Right cardiac atrium (tissue), 5 donors: ENCODE measurements at regions not wholly inside any gene's neighbourhood (a gene's known extent, or its start where the extent isn't known, plus 50 kb on each side); places are given as distances from the start of the nearest gene placed in this dataset.

ENCODE experiments used
- ATAC-seq, 2 donors: fragments of 200-7000 bp; cut with Tn5 transposase; one replicate each; pipeline versions ENCODE4 v1.8.0 to v1.9.1; 2020; ENCODE audit warnings: moderate library complexity in 2 of 2, mild to moderate bottlenecking in 1 of 2
- DNase-seq, 3 donors: peaks; one replicate each; pipeline ENCODE4 v3.0.0-alpha.2; 2020
- H3K27ac ChIP-seq: one replicate; pipeline ENCODE4 v1.5.1; 2013; ENCODE audit warnings: mild to moderate bottlenecking, low read length, control low read depth, moderate library complexity
- H3K27me3 ChIP-seq: one replicate; pipeline ENCODE4 v1.6.1; 2013; ENCODE audit not compliant: control insufficient read depth, insufficient read depth
- H3K4me1 ChIP-seq: one replicate; pipeline ENCODE4 v1.6.1; 2013; ENCODE audit warnings: low read length; ENCODE audit not compliant: control insufficient read depth, insufficient read depth
- H3K4me3 ChIP-seq: one replicate; pipeline ENCODE4 v1.5.1; 2013; ENCODE audit warnings: low read length, control low read depth
- H3K9me3 ChIP-seq: one replicate; pipeline ENCODE4 v1.6.1; 2013; ENCODE audit warnings: low read length; ENCODE audit not compliant: control insufficient read depth
- WGBS: extraction: QIAGEN DNeasy Blood & Tissue Kit; methylation state at CpG from one replicate; pipeline ENCODE4 v1.1.7; 2013; 5-methylcytosine and 5-hydroxymethylcytosine counted together
- intact Hi-C, 4 donors: fragments of 100-400 bp; cut with DNase I; formaldehyde crosslinking; loops; one replicate each; pipeline versions ENCODE4 v1.11.0 to v1.14.0; 2022 to 2023
- donor health status: healthy with polysubstance abuse.
- donor health status: DM: no; HTN: yes; CAD: no.
- donor health status: DM: no; HTN: no; CAD: no.
- donor health status: DM: no; HTN: yes; CAD: no; lungs with severe emphysema.
- donor health status: DM: yes; HTN: yes; CAD: no.

DNA sequence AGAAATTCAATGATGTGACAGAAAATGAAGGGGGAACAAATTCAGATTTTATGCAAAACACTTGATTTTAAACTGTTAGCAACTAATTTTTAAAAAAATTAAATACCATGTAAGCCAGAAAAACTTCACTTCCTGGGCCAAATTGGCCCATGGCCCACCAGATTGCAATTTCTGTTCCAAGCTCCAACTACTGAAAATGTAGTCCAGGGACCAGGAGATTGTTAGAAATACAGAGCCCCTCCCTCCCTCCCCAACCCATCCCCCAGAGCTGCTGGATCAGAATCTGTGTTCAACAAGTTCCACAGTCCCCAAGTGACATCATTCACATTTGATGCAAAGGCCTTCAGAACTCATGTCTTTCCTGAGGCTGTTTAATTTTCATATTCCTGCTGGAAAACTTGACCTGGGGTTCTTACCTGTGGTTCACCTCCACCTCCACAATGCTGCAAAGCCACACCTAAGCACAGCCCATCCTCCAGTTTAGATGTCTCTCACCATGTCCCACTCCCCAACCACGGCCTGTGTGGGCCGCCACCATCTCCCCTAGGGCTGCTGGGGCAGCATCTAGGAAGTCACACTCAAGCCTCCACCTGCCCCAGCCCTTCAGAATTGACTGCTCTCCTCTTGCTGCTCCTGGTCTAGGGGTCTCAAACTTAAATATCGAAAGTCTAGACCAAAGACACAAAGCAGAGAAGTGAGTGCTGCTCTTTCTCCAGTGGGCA, 482.0 kb downstream of the UQCRFS1 start:
- H3K4me1 ChIP-seq = no peaks in the 10 kb centered on the region
- peaks cover 3% of the 10 kb centered on the region for H3K27me3 ChIP-seq
- H3K27ac ChIP-seq = no peak overlapping the region
- DNase-seq = no peak
- no peak overlapping the region for H3K4me3 ChIP-seq
- intact Hi-C loops = loop anchor here in 2 of 4 donors (10.0 kb wide), 2 partner anchors 144 to 534 kb away; no protein-coding TSS in a partner anchor
- H3K9me3 ChIP-seq = no peaks in the 10 kb centered on the region
- ATAC-seq = no peak
- 64% methylated on average over 3 of the region's 3 CpGs for WGBS

DNA sequence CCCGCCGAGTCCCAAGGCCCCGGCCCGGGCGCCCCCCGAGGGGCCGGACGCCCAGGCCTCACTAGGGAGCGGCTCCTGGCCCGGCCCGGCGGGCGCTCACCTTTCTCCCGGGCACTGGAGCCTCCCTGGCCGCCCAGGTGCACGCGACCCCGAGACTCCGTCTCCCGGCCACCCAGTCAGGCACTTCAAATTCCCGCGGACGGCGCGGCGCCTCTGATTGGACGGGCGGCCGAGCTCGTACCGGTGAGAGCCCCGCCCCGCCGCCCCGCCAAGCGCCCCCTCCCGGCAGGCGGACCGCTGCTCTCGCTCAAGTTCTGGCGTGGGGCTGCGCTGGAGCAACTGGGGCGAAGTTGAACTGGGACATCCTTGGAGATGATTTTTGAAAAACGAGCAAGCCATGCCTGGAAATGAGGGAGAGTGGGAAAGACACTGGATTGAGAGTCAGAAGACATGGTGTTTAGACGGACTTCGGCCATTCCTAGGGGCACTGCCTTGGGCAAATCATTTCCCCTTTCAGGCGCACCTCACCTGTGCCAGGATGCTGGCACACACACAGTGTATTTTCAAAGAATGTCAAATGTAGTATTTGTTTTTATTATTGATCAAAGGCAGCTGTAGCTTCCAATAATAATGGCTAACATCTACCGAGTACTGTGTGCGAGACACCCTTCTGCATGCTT, 485.3 kb downstream of the UQCRFS1 start:
- 10% methylated on average over 49 of the region's 49 CpGs for WGBS
- intact Hi-C loops = no loop called here

GRCh38 chr19:28726533-28727479, 486.1 kb downstream of the UQCRFS1 start:
- Histone ChIP-seq H3K27ac (no peak overlapping the region), H3K4me3 (peak overlapping the region; percentile 64), H3K9me3 (no peaks in the 10 kb centered on the region), H3K4me1 (no peaks in the 10 kb centered on the region), H3K27me3 (peaks cover 3% of the 10 kb centered on the region)
- WGBS = 18% methylated on average over 46 of the region's 46 CpGs
- no peak for DNase-seq
- no peak for ATAC-seq
- intact Hi-C loops = no loop called here

More for the DNA sequence above, 485.3 kb downstream of the UQCRFS1 start:
- ATAC-seq (peak; percentile 45 to 55), DNase-seq (peak in 2 of 3 donors; percentile 56 to 73)
- Histone ChIP-seq H3K9me3 (no peaks in the 10 kb centered on the region), H3K4me1 (no peaks in the 10 kb centered on the region), H3K4me3 (peak overlapping the region; percentile 64), H3K27ac (no peak overlapping the region), H3K27me3 (peaks cover 3% of the 10 kb centered on the region)

- ATAC-seq (no peak), DNase-seq (no peak)
- Histone ChIP-seq H3K27me3 (no peaks in the 10 kb centered on the region), H3K9me3 (no peaks in the 10 kb centered on the region), H3K27ac (no peak overlapping the region), H3K4me1 (no peaks in the 10 kb centered on the region), H3K4me3 (no peak overlapping the region)
- 90% methylated on average over 3 of the region's 3 CpGs for WGBS
- intact Hi-C loops = loop anchor here in 1 of 4 donors (10.0 kb wide), 1 partner anchor 754 kb away; no protein-coding TSS in a partner anchor
These were observed 494.0 kb downstream of the UQCRFS1 start for GRCh38 chr19:28718909-28719308.

DNA sequence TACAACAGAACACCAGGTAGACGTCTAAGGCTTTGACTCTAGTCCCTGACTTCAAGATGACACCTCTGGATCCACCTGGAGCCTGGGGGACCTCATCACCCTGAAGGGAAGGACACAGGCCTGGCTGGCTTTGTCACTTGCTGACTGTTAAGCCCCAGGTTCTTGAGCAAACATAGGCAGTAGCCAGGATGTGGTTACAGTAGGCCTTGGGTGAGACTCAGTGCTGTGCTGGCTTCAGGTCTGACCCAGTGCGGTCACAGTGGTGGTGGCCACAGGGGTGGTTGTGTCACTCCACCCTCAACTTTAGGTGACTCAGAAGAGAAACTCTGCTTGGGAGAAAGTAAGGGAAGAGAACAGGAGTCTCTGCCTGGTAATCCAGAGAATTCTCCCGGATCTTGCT, 497.8 kb downstream of the UQCRFS1 start:
- Histone ChIP-seq H3K27me3 (no peaks in the 10 kb centered on the region), H3K27ac (no peak overlapping the region), H3K4me3 (no peak overlapping the region), H3K9me3 (no peaks in the 10 kb centered on the region), H3K4me1 (no peaks in the 10 kb centered on the region)
- intact Hi-C loops = loop anchor here in 1 of 4 donors (10.0 kb wide), 1 partner anchor 750 kb away; no protein-coding TSS in a partner anchor
- no peak for DNase-seq
- no peak for ATAC-seq
- 84% methylated on average over 3 of the region's 3 CpGs for WGBS

- intact Hi-C loops = loop anchor here in 2 of 4 donors (5.0 to 10.0 kb wide), 2 partner anchors 244 to 747 kb away; no protein-coding TSS in a partner anchor
- H3K4me3 ChIP-seq = no peak overlapping the region
- no peaks in the 10 kb centered on the region for H3K4me1 ChIP-seq
- 78% methylated on average over 3 of the region's 3 CpGs for WGBS
- no peak for DNase-seq
- no peak for ATAC-seq
- no peaks in the 10 kb centered on the region for H3K27me3 ChIP-seq
- H3K9me3 ChIP-seq = no peaks in the 10 kb centered on the region
- no peak overlapping the region for H3K27ac ChIP-seq
These were observed 501.5 kb downstream of the UQCRFS1 start for GRCh38 chr19:28711411-28711810.

- Histone ChIP-seq H3K27me3 (no peaks in the 10 kb centered on the region), H3K4me1 (no peaks in the 10 kb centered on the region), H3K9me3 (no peaks in the 10 kb centered on the region), H3K27ac (no peak overlapping the region), H3K4me3 (no peak overlapping the region)
- DNase-seq (no peak), ATAC-seq (no peak)
- 5% methylated on average over 3 of the region's 3 CpGs for WGBS
- intact Hi-C loops = loop anchor here in 2 of 4 donors (5.0 to 10.0 kb wide), 2 partner anchors 243 to 745 kb away; no protein-coding TSS in a partner anchor
These were observed 502.7 kb downstream of the UQCRFS1 start for GRCh38 chr19:28710278-28710677.

- ATAC-seq = no peak
- Histone ChIP-seq H3K27ac (no peak overlapping the region), H3K9me3 (no peaks in the 10 kb centered on the region), H3K4me1 (no peaks in the 10 kb centered on the region), H3K27me3 (no peaks in the 10 kb centered on the region), H3K4me3 (no peak overlapping the region)
- WGBS = 89% methylated on average over 2 of the region's 2 CpGs
- intact Hi-C loops = loop anchor here in 2 of 4 donors (5.0 to 10.0 kb wide), 2 partner anchors 239 to 242 kb away; no protein-coding TSS in a partner anchor
- no peak for DNase-seq
These were observed 506.3 kb downstream of the UQCRFS1 start for GRCh38 chr19:28706693-28707092.

- no peak for ATAC-seq
- intact Hi-C loops = loop anchor here in 2 of 4 donors (5.0 to 10.0 kb wide), 2 partner anchors 238 to 240 kb away; no protein-coding TSS in a partner anchor
These were observed 507.9 kb downstream of the UQCRFS1 start for GRCh38 chr19:28705008-28705407.

GRCh38 chr19:28703400-28703956, 509.5 kb downstream of the UQCRFS1 start:
- no peaks in the 10 kb centered on the region for H3K27me3 ChIP-seq
- DNase-seq (no peak), ATAC-seq (no peak)
- H3K27ac ChIP-seq = no peak overlapping the region
- H3K4me3 ChIP-seq = no peak overlapping the region
- H3K9me3 ChIP-seq = no peaks in the 10 kb centered on the region
- no peaks in the 10 kb centered on the region for H3K4me1 ChIP-seq
- intact Hi-C loops = loop anchor here in 2 of 4 donors (5.0 to 10.0 kb wide), 2 partner anchors 239 to 241 kb away; no protein-coding TSS in a partner anchor

More at GRCh38 chr19:28705008-28705407, 507.9 kb downstream of the UQCRFS1 start:
- 69% methylated on average over 3 of the region's 3 CpGs for WGBS
- Histone ChIP-seq H3K27ac (no peak overlapping the region), H3K4me3 (no peak overlapping the region), H3K4me1 (no peaks in the 10 kb centered on the region), H3K9me3 (no peaks in the 10 kb centered on the region), H3K27me3 (no peaks in the 10 kb centered on the region)
- no peak for DNase-seq
